HEK293 (cell line): ENCODE measurements at regions not wholly inside any gene's neighbourhood (a gene's known extent, or its start where the extent isn't known, plus 50 kb on each side); places are given as distances from the start of the nearest gene placed in this dataset.

Experiments used
- CTCF ChIA-PET: fragments of 350-600 bp; formaldehyde crosslinking; extraction: SDS; loops from one replicate; lab custom pipeline; 2021; ENCODE audit warnings: antibody characterized with exemption; lab: Yijun Ruan, JAX
- POLR2A ChIA-PET: fragments of 300-600 bp; formaldehyde crosslinking; extraction: SDS; loops from one replicate; lab custom pipeline; 2020; ENCODE audit warnings: antibody characterized with exemption, inconsistent platforms; lab: Yijun Ruan, JAX
- H3K27ac ChIP-seq: fragments of 200-500 bp; sonication (Bioruptor generic); 2 replicates; pipeline ENCODE4 v1.5.1; 2014; ENCODE audit warnings: low read depth, low read length, control low read depth, inconsistent platforms; ENCODE audit errors: extremely low read depth
- H3K36me3 ChIP-seq, 2 experiments: fragments of 200-500 bp in 1 of 2; sonication (Bioruptor generic) in 1 of 2; 1 replicate in 1 of 2; 2 replicates in 1 of 2; pipeline ENCODE4 v1.5.1; 2014 to 2017; ENCODE audit warnings: inconsistent platforms in 2 of 2, low read length in 2 of 2; ENCODE audit not compliant: control insufficient read depth in 2 of 2, insufficient read depth in 1 of 2
- H3K4me1 ChIP-seq: fragments of 200-500 bp; sonication (Bioruptor generic); 2 replicates; pipeline ENCODE4 v1.5.1; 2014; ENCODE audit warnings: mild to moderate bottlenecking, low read length, inconsistent platforms; ENCODE audit not compliant: control insufficient read depth, insufficient read depth
- H3K4me3 ChIP-seq: 2 replicates; pipeline ENCODE4 v1.5.1; 2011; ENCODE audit warnings: low read depth, mild to moderate bottlenecking, control low read depth, low read length, moderate library complexity
- H3K9me3 ChIP-seq: fragments of 200-500 bp; sonication (Bioruptor generic); 2 replicates; pipeline ENCODE4 v1.5.1; 2014; ENCODE audit warnings: low read depth, low read length, inconsistent platforms; ENCODE audit not compliant: control insufficient read depth, insufficient read depth
- HOXC10 ChIP-seq: sonication (generic); formaldehyde crosslinking; IDR thresholded peaks from 2 replicates; pipeline ENCODE4 v1.8.1; 2023; ENCODE audit warnings: mild to moderate bottlenecking, missing genetic modification reagents
- IKZF3 ChIP-seq: fragments of 450-650 bp; IDR thresholded peaks from 2 replicates; pipeline ENCODE4 v1.5.0; 2018; ENCODE audit warnings: missing biosample characterization, mild to moderate bottlenecking, missing genetic modification characterization, moderate library complexity
- MYNN ChIP-seq: fragments of 450-650 bp; formaldehyde crosslinking; IDR thresholded peaks from 2 replicates; pipeline ENCODE4 v1.5.1; 2016; ENCODE audit warnings: missing biosample characterization, missing genetic modification characterization, borderline replicate concordance
- REPIN1 ChIP-seq: fragments of 450-650 bp; formaldehyde crosslinking; IDR thresholded peaks from 2 replicates; pipeline ENCODE4 v1.5.1; 2017; ENCODE audit warnings: missing biosample characterization, missing genetic modification characterization, low read depth
- SCRT2 ChIP-seq: fragments of 450-650 bp; formaldehyde crosslinking; IDR thresholded peaks from 2 replicates; pipeline ENCODE4 v1.5.1; 2016; ENCODE audit warnings: missing biosample characterization, missing genetic modification characterization
- SP3 ChIP-seq: fragments of 450-650 bp; formaldehyde crosslinking; IDR thresholded peaks from 2 replicates; pipeline ENCODE4 v1.5.1; 2016; ENCODE audit warnings: missing biosample characterization, missing genetic modification characterization
- YY1 ChIP-seq: fragments of 450-650 bp; formaldehyde crosslinking; IDR thresholded peaks from 2 replicates; pipeline ENCODE4 v1.5.1; 2018; ENCODE audit warnings: missing biosample characterization, missing genetic modification characterization
- ZBTB17 ChIP-seq: fragments of 450-650 bp; formaldehyde crosslinking; IDR thresholded peaks from 2 replicates; pipeline ENCODE4 v1.5.1; 2016; ENCODE audit warnings: missing biosample characterization, missing genetic modification characterization
- ZBTB48 ChIP-seq: fragments of 450-650 bp; formaldehyde crosslinking; IDR thresholded peaks from 2 replicates; pipeline ENCODE4 v1.5.1; 2016; ENCODE audit warnings: missing biosample characterization, missing genetic modification characterization
- ZBTB7A ChIP-seq: fragments of 450-650 bp; formaldehyde crosslinking; IDR thresholded peaks from 2 replicates; pipeline ENCODE4 v1.5.1; 2016; ENCODE audit warnings: low read depth, missing biosample characterization, missing genetic modification characterization
- ZEB2 ChIP-seq: fragments of 450-650 bp; formaldehyde crosslinking; IDR thresholded peaks from 2 replicates; pipeline ENCODE4 v1.5.1; 2016; ENCODE audit warnings: missing biosample characterization, missing genetic modification characterization
- ZFP3 ChIP-seq: fragments of 450-650 bp; formaldehyde crosslinking; IDR thresholded peaks from 2 replicates; pipeline ENCODE4 v1.5.1; 2016; ENCODE audit warnings: low read depth, missing biosample characterization, missing genetic modification characterization
- ZFP69B ChIP-seq: fragments of 450-650 bp; formaldehyde crosslinking; IDR thresholded peaks from 2 replicates; pipeline ENCODE4 v1.5.1; 2016; ENCODE audit warnings: missing biosample characterization, missing genetic modification characterization
- ZIC2 ChIP-seq: fragments of 450-650 bp; formaldehyde crosslinking; IDR thresholded peaks from 2 replicates; pipeline ENCODE4 v1.5.1; 2016; ENCODE audit warnings: missing biosample characterization, missing genetic modification characterization
- ZNF138 ChIP-seq: fragments of 450-650 bp; formaldehyde crosslinking; IDR thresholded peaks from 2 replicates; pipeline ENCODE4 v1.5.1; 2016; ENCODE audit warnings: missing biosample characterization, missing genetic modification characterization, borderline replicate concordance
- ZNF155 ChIP-seq: fragments of 450-650 bp; formaldehyde crosslinking; IDR thresholded peaks from 2 replicates; pipeline ENCODE4 v1.5.1; 2016; ENCODE audit warnings: missing biosample characterization, missing genetic modification characterization
- ZNF2 ChIP-seq: fragments of 450-650 bp; formaldehyde crosslinking; IDR thresholded peaks from 2 replicates; pipeline ENCODE4 v1.5.1; 2016; ENCODE audit warnings: missing biosample characterization, missing genetic modification characterization
- ZNF223 ChIP-seq: fragments of 450-650 bp; formaldehyde crosslinking; IDR thresholded peaks from 2 replicates; pipeline ENCODE4 v1.5.1; 2016; ENCODE audit warnings: missing biosample characterization, missing genetic modification characterization
- ZNF292 ChIP-seq: fragments of 450-650 bp; formaldehyde crosslinking; IDR thresholded peaks from 2 replicates; pipeline ENCODE4 v1.5.1; 2016; ENCODE audit warnings: low read depth, missing biosample characterization, missing genetic modification characterization, borderline replicate concordance
- ZNF302 ChIP-seq: fragments of 450-650 bp; formaldehyde crosslinking; IDR thresholded peaks from 2 replicates; pipeline ENCODE4 v1.5.1; 2016; ENCODE audit warnings: missing biosample characterization, missing genetic modification characterization, low read depth
- ZNF426 ChIP-seq: fragments of 450-650 bp; formaldehyde crosslinking; IDR thresholded peaks from 2 replicates; pipeline ENCODE4 v1.5.1; 2017; ENCODE audit warnings: missing biosample characterization, missing genetic modification characterization, mild to moderate bottlenecking, inconsistent platforms, moderate library complexity
- ZNF514 ChIP-seq: fragments of 450-650 bp; formaldehyde crosslinking; IDR thresholded peaks from 2 replicates; pipeline ENCODE4 v1.5.1; 2016; ENCODE audit warnings: missing biosample characterization, missing genetic modification characterization
- ZNF626 ChIP-seq: fragments of 450-650 bp; sonication (Bioruptor Pico); formaldehyde crosslinking; IDR thresholded peaks from 2 replicates; pipeline ENCODE4 v1.5.1; 2018; ENCODE audit warnings: missing biosample characterization, missing genetic modification characterization, inconsistent platforms
- ZNF707 ChIP-seq: fragments of 450-650 bp; formaldehyde crosslinking; IDR thresholded peaks from 2 replicates; pipeline ENCODE4 v1.5.1; 2016; ENCODE audit warnings: missing biosample characterization, missing genetic modification characterization
- ZNF747 ChIP-seq: fragments of 450-650 bp; formaldehyde crosslinking; IDR thresholded peaks from 2 replicates; pipeline ENCODE4 v1.5.1; 2016; ENCODE audit warnings: missing biosample characterization, missing genetic modification characterization
- TF ChIP-seq, protein P1 (sequence below): fragments of 450-650 bp; formaldehyde crosslinking; IDR thresholded peaks from 2 replicates; pipeline ENCODE4 v1.5.1; 2016; ENCODE audit warnings: missing biosample characterization, missing genetic modification characterization
- TF ChIP-seq, protein P2 (sequence below): fragments of 450-650 bp; formaldehyde crosslinking; IDR thresholded peaks from 2 replicates; pipeline ENCODE4 v1.5.1; 2016; ENCODE audit warnings: missing biosample characterization, missing genetic modification characterization
- TF ChIP-seq, protein P3 (sequence below): fragments of 450-650 bp; IDR thresholded peaks from 2 replicates; pipeline ENCODE4 v1.5.1; 2018; ENCODE audit warnings: missing biosample characterization, mild to moderate bottlenecking, missing genetic modification characterization
- TF ChIP-seq, protein P4 (sequence below): fragments of 450-650 bp; formaldehyde crosslinking; IDR thresholded peaks from 2 replicates; pipeline ENCODE4 v1.5.1; 2016; ENCODE audit warnings: missing biosample characterization, missing genetic modification characterization

DNA sequence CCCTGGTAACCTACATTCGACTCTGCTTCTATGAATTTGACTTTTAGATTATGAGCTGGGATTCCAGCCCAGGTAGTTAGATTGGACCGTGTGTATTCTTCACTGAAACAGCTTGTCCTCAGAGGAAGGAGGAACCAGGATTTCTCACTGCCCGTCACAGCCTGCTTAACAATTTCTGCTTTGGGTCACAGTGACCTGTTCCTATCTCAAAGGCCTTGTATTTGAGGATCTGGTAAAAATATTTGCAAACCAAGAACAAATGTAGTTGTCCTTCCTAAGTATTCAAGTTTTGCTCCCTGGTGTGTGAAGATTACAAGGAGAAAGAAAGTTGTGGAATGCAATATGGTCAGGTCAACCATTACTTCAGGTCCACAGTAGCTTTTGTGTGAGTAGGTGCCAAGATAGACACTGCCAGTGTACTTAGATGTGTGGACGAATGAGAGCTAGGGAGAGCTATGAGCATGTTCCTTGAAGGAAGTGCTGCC is 55.1 kb downstream of the KIF4B start:
- no peak overlapping the region for H3K27ac ChIP-seq
- POLR2A ChIA-PET: no interaction called here
- CTCF ChIA-PET: interaction anchor here (0.7 kb wide), 1 partner anchor 42 kb away, joined by 5 read pairs; no protein-coding TSS in a partner anchor
- no peaks in the 10 kb centered on the region for H3K4me1 ChIP-seq
- no peak for TF ChIP-seq ZNF138
- no peak for TF ChIP-seq ZNF707 (tag by site-specific recombination)
- TF ChIP-seq ZFP69B (tag by site-specific recombination): no peak
- no peak for TF ChIP-seq ZNF514 (tag by site-specific recombination)
- no peak for TF ChIP-seq ZEB2 (tag by site-specific recombination)
- TF ChIP-seq IKZF3 (tag by site-specific recombination): no peak
- no peak for TF ChIP-seq SP3
- TF ChIP-seq SCRT2 (tag by site-specific recombination): no peak
- TF ChIP-seq ZNF426 (tag by site-specific recombination): no peak
- no peak for TF ChIP-seq ZNF2 (tag by site-specific recombination)
- no peak for TF ChIP-seq HOXC10
- TF ChIP-seq, protein P1, sequence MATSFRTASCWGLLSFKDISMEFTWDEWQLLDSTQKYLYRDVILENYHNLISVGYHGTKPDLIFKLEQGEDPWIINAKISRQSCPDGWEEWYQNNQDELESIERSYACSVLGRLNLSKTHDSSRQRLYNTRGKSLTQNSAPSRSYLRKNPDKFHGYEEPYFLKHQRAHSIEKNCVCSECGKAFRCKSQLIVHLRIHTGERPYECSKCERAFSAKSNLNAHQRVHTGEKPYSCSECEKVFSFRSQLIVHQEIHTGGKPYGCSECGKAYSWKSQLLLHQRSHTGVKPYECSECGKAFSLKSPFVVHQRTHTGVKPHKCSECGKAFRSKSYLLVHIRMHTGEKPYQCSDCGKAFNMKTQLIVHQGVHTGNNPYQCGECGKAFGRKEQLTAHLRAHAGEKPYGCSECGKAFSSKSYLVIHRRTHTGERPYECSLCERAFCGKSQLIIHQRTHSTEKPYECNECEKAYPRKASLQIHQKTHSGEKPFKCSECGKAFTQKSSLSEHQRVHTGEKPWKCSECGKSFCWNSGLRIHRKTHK (tag by site-specific recombination): no peak
- TF ChIP-seq REPIN1 (tag by site-specific recombination): no peak
- TF ChIP-seq, protein P2, sequence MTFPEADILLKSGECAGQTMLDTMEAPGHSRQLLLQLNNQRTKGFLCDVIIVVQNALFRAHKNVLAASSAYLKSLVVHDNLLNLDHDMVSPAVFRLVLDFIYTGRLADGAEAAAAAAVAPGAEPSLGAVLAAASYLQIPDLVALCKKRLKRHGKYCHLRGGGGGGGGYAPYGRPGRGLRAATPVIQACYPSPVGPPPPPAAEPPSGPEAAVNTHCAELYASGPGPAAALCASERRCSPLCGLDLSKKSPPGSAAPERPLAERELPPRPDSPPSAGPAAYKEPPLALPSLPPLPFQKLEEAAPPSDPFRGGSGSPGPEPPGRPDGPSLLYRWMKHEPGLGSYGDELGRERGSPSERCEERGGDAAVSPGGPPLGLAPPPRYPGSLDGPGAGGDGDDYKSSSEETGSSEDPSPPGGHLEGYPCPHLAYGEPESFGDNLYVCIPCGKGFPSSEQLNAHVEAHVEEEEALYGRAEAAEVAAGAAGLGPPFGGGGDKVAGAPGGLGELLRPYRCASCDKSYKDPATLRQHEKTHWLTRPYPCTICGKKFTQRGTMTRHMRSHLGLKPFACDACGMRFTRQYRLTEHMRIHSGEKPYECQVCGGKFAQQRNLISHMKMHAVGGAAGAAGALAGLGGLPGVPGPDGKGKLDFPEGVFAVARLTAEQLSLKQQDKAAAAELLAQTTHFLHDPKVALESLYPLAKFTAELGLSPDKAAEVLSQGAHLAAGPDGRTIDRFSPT: no peak
- no peaks in the 10 kb centered on the region for H3K9me3 ChIP-seq
- H3K4me3 ChIP-seq: no peak overlapping the region
- H3K36me3 ChIP-seq: no peaks in the 10 kb centered on the region

DNA sequence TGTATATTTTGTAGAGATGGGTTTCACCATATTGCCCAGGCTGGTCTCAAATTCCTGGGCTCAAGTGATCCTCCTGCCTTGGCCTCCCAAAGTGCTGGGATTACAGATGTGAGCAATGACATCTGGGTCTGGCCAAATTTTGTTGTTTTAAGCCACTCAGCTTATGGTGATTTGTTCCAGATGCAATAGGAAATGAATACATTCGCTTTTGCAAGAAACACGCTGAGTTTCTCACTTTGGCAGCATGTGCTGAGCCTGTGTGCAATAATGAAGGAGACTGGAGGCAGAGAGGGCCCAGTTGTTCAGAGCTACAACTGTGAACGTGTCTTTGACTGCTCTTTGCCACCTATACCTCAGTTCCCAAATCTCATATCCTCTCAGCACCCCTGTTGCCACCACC is 56.4 kb downstream of the KIF4B start:
- no peaks in the 10 kb centered on the region for H3K9me3 ChIP-seq
- H3K4me1 ChIP-seq: no peaks in the 10 kb centered on the region
- no peaks in the 10 kb centered on the region for H3K36me3 ChIP-seq
- H3K27ac ChIP-seq: no peak overlapping the region
- TF ChIP-seq ZNF292 (no peak), ZBTB17 (tag by site-specific recombination) (no peak), ZNF223 (tag by site-specific recombination) (no peak), ZNF626 (no peak), ZIC2 (no peak), ZNF155 (tag by site-specific recombination) (no peak), ZEB2 (tag by site-specific recombination) (no peak), YY1 (tag by site-specific recombination) (no peak), ZBTB48 (tag by site-specific recombination) (no peak), ZFP3 (tag by site-specific recombination) (no peak), ZBTB7A (no peak), MYNN (no peak), ZNF302 (tag by site-specific recombination) (no peak), ZNF747 (tag by site-specific recombination) (no peak), ZNF426 (tag by site-specific recombination) (no peak), IKZF3 (tag by site-specific recombination) (no peak)
- TF ChIP-seq, protein P3, sequence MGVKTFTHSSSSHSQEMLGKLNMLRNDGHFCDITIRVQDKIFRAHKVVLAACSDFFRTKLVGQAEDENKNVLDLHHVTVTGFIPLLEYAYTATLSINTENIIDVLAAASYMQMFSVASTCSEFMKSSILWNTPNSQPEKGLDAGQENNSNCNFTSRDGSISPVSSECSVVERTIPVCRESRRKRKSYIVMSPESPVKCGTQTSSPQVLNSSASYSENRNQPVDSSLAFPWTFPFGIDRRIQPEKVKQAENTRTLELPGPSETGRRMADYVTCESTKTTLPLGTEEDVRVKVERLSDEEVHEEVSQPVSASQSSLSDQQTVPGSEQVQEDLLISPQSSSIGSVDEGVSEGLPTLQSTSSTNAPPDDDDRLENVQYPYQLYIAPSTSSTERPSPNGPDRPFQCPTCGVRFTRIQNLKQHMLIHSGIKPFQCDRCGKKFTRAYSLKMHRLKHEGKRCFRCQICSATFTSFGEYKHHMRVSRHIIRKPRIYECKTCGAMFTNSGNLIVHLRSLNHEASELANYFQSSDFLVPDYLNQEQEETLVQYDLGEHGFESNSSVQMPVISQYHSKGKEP (tag by site-specific recombination): no peak
- TF ChIP-seq, protein P4, sequence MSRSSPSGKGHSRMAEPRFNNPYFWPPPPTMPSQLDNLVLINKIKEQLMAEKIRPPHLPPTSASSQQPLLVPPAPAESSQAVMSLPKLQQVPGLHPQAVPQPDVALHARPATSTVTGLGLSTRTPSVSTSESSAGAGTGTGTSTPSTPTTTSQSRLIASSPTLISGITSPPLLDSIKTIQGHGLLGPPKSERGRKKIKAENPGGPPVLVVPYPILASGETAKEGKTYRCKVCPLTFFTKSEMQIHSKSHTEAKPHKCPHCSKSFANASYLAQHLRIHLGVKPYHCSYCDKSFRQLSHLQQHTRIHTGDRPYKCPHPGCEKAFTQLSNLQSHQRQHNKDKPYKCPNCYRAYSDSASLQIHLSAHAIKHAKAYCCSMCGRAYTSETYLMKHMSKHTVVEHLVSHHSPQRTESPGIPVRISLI: no peak
- TF ChIP-seq, all 188 proteins: peak for 0
- ChIA-PET POLR2A (no interaction called here), CTCF (no interaction called here)
- no peak overlapping the region for H3K4me3 ChIP-seq
